Neural cell (in vitro differentiated cells): ENCODE measurements at regions not wholly inside any gene's neighbourhood (a gene's known extent, or its start where the extent isn't known, plus 50 kb on each side); places are given as distances from the start of the nearest gene placed in this dataset.

Source experiments
- CTCF ChIP-seq: fragments of 450-650 bp; IDR thresholded peaks from 2 replicates; pipeline ENCODE4 v1.5.1; 2014; ENCODE audit warnings: antibody characterized with exemption, mild to moderate bottlenecking, moderate library complexity; ENCODE audit not compliant: poor library complexity, severe bottlenecking
- EP300 ChIP-seq: fragments of 450-650 bp; conservative IDR thresholded peaks from 2 replicates; pipeline ENCODE4 v1.6.1; 2014; ENCODE audit warnings: antibody characterized with exemption, mild to moderate bottlenecking, moderate library complexity; ENCODE audit not compliant: poor library complexity, severe bottlenecking
- POLR2AphosphoS5 ChIP-seq: IDR thresholded peaks from 2 replicates; pipeline ENCODE4 v1.6.1; 2012
- TAF1 ChIP-seq: IDR thresholded peaks from 2 replicates; pipeline ENCODE4 v1.6.1; 2012; ENCODE audit warnings: low read depth

- no peak for TF ChIP-seq CTCF
- TF ChIP-seq POLR2AphosphoS5: no peak
- TF ChIP-seq EP300: no peak
- TF ChIP-seq TAF1: no peak
These were observed 565.2 kb downstream of the CCDC171 start for GRCh38 chr9:16118043-16118442.
